Psoas muscle (tissue), 7 donors: ENCODE measurements at regions not wholly inside any gene's neighbourhood (a gene's known extent, or its start where the extent isn't known, plus 50 kb on each side); places are given as distances from the start of the nearest gene placed in this dataset.

Experiments used
- ATAC-seq, 4 donors: fragments of 200-7000 bp; cut with Tn5 transposase; one replicate each; pipeline ENCODE4 v1.9.1; 2020; ENCODE audit warnings: moderate library complexity in 3 of 4, mild to moderate bottlenecking in 2 of 4
- DNase-seq, 2 donors: peaks; one replicate each; pipeline ENCODE4 v3.0.0-alpha.2; 2020
- H3K27ac ChIP-seq: fragments of 200-600 bp; one replicate; pipeline ENCODE4 v1.8.0; 2022
- H3K27me3 ChIP-seq, 3 donors: fragments of 200-600 bp in 1 of 3; one replicate each; pipeline versions ENCODE4 v1.6.1 to v1.8.0; 2013 to 2022; ENCODE audit warnings: low read length in 2 of 3, mild to moderate bottlenecking in 2 of 3, moderate library complexity in 1 of 3; ENCODE audit not compliant: insufficient read depth in 3 of 3
- H3K36me3 ChIP-seq, 2 donors: fragments of 200-600 bp in 1 of 2; one replicate each; pipeline versions ENCODE4 v1.6.1 to v1.8.0; 2013 to 2022; ENCODE audit warnings: low read depth in 1 of 2, mild to moderate bottlenecking in 1 of 2, moderate library complexity in 1 of 2; ENCODE audit not compliant: insufficient read depth in 1 of 2
- H3K4me1 ChIP-seq: fragments of 200-600 bp; one replicate; pipeline ENCODE4 v1.8.0; 2022
- H3K4me3 ChIP-seq: fragments of 200-600 bp; one replicate; pipeline ENCODE4 v1.8.0; 2022; ENCODE audit warnings: mild to moderate bottlenecking
- H3K9me3 ChIP-seq: fragments of 200-600 bp; one replicate; pipeline ENCODE4 v1.8.0; 2022
- WGBS, 3 donors: extraction: QIAGEN DNeasy Blood & Tissue Kit; methylation state at CpG; one replicate each; pipeline versions ENCODE4 v1.1.6 to v1.1.7; 2013; 5-methylcytosine and 5-hydroxymethylcytosine counted together
- intact Hi-C, 2 donors: fragments of 100-400 bp; cut with DNase I; formaldehyde crosslinking; loops; one replicate each; pipeline versions ENCODE4 v1.11.0 to v1.14.2; 2022
- TF ChIP-seq, protein P1 (sequence below): fragments of 200-600 bp; IDR thresholded peaks from one replicate; pipeline ENCODE4 v1.8.0; 2022; ENCODE audit warnings: antibody characterized with exemption
- donor health status: healthy with polysubstance abuse.
- donor health status: DM: no; HTN: no; CAD: no; lungs with moderate emphysema.
- donor health status: Bipolar disorder and iron deficiency.
- donor health status: healthy.
- donor health status: DM: yes; HTN: yes; CAD: no.
- donor health status: DM: no; HTN: no; CAD: no.
- donor health status: DM: yes; HTN: yes; CAD: no.

DNA sequence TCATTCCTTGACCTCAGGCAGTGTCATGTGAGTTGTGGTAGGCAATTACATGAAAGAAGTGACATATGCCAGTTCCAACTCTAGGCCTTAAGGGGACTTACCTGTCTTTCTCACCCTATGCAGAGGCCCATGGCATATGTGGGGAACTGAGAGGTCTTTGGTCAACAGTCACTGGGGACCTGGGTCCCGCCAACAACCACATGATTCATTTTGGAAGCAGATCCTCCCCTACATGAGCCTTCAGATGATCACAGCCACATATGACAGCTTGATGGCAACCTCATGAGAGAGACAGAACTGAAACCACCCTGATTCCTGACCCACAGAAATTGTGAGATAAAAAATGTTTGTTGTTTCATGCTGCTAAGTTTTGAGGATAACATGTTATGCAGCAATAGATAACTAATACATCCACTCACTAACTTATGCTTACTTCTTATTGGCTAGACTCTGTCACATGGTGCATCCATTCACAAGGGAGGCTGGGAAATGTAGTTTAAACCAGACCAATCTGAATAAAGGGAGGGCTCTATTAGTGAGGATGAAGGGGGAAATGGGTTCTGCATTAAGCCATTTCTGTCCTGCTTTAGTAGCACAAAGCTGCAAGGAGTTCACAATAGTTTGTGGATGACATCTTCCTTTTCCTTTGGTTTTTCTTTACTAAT is 298.2 kb downstream of the HAPSTR1 start:
- no peak overlapping the region for H3K4me3 ChIP-seq
- DNase-seq: no peak
- no peaks in the 10 kb centered on the region for H3K27me3 ChIP-seq
- 80 to 95% (median 80%) methylated on average over 1 of the region's 1 CpG for WGBS, 3 donors
- no peaks in the 10 kb centered on the region for H3K9me3 ChIP-seq
- intact Hi-C loops: no loop called here
- no peak for ATAC-seq
- H3K4me1 ChIP-seq: no peaks in the 10 kb centered on the region
- TF ChIP-seq, protein P1, sequence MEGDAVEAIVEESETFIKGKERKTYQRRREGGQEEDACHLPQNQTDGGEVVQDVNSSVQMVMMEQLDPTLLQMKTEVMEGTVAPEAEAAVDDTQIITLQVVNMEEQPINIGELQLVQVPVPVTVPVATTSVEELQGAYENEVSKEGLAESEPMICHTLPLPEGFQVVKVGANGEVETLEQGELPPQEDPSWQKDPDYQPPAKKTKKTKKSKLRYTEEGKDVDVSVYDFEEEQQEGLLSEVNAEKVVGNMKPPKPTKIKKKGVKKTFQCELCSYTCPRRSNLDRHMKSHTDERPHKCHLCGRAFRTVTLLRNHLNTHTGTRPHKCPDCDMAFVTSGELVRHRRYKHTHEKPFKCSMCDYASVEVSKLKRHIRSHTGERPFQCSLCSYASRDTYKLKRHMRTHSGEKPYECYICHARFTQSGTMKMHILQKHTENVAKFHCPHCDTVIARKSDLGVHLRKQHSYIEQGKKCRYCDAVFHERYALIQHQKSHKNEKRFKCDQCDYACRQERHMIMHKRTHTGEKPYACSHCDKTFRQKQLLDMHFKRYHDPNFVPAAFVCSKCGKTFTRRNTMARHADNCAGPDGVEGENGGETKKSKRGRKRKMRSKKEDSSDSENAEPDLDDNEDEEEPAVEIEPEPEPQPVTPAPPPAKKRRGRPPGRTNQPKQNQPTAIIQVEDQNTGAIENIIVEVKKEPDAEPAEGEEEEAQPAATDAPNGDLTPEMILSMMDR: no peak
- no peak overlapping the region for H3K27ac ChIP-seq
- no peaks in the 10 kb centered on the region for H3K36me3 ChIP-seq

DNA sequence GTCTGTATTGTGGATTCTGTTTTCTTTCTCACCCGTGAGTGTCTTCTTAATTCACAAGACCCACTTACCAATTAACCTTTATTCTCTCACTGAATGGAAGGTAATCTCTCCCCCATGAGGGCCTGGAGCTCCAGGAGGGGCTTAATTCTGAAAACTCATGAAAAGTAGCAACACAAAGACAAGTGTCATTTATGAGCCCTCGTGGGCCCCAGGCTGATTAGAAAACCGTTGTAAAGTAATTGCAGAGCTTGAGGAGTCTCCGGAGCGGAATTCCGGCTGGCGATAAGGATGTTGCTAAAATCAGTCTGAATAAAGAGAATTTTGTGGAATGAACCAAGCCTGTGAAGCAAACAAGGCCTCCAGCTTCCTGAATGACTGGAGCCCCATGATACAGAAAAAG is 301.5 kb downstream of the HAPSTR1 start:
- no peak overlapping the region for H3K27ac ChIP-seq
- intact Hi-C loops: no loop called here
- H3K9me3 ChIP-seq: no peaks in the 10 kb centered on the region
- H3K27me3 ChIP-seq: no peaks in the 10 kb centered on the region
- no peak overlapping the region for H3K4me3 ChIP-seq
- no peaks in the 10 kb centered on the region for H3K4me1 ChIP-seq
- no peak for DNase-seq
- 56 to 61% (median 59%) methylated on average over 7 of the region's 7 CpGs for WGBS, 3 donors
- TF ChIP-seq, protein P1: no peak
- no peak for ATAC-seq
- H3K36me3 ChIP-seq: no peaks in the 10 kb centered on the region

DNA sequence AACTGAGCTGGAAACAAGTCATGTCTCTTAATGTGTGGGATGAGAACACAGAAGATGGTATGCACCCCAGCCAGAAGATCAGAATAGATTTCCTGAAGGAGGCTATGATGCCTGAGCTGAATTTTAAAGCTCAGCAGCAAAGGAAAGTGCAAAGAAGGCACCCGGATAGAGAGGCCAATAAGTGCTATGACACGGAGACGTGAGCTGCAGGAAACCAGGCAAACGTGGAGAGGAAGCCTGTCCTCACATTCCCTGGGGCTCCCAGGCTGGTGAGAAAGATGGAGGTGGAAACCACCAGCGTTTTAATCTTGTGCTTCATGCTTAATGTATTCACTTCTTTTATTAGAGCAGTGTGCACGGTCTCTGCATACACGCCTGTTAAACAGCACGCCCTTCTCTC is 302.1 kb downstream of the HAPSTR1 start:
- Histone ChIP-seq H3K4me3 (no peak overlapping the region), H3K36me3 (no peaks in the 10 kb centered on the region), H3K27me3 (no peaks in the 10 kb centered on the region), H3K27ac (no peak overlapping the region), H3K9me3 (peaks cover 4% of the 10 kb centered on the region), H3K4me1 (no peaks in the 10 kb centered on the region)
- intact Hi-C loops: no loop called here
- WGBS, 3 donors: 34 to 52% (median 38%) methylated on average over 8 of the region's 8 CpGs
- TF ChIP-seq, protein P1: no peak
- ATAC-seq (no peak), DNase-seq (no peak)

DNA sequence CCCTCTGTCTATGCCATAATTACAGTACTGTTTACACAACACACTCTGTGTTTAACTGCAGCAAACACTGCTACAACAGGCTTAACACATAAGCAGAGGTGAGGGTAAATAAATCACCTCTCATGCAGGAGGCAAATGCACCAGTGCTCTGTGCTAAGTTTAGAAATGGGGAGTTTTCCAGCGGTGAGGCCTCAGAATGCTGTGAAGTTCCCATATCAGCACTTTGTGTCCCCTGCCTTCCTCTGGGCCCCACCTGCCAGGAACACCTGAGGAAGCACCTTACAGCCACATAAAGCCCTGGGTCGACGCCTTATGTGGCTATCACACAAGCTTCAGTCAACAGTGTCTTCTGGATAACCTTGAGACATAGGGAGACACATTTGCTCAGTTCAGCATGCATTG is 304.5 kb downstream of the HAPSTR1 start:
- Histone ChIP-seq H3K4me1 (no peaks in the 10 kb centered on the region), H3K27ac (no peak overlapping the region), H3K27me3 (no peaks in the 10 kb centered on the region), H3K36me3 (no peaks in the 10 kb centered on the region), H3K4me3 (no peak overlapping the region), H3K9me3 (peaks cover 4% of the 10 kb centered on the region)
- WGBS, 3 donors: 50 to 74% (median 63%) methylated on average over 3 of the region's 3 CpGs
- TF ChIP-seq, protein P1: no peak
- ATAC-seq: no peak
- DNase-seq: no peak
- intact Hi-C loops: no loop called here

DNA sequence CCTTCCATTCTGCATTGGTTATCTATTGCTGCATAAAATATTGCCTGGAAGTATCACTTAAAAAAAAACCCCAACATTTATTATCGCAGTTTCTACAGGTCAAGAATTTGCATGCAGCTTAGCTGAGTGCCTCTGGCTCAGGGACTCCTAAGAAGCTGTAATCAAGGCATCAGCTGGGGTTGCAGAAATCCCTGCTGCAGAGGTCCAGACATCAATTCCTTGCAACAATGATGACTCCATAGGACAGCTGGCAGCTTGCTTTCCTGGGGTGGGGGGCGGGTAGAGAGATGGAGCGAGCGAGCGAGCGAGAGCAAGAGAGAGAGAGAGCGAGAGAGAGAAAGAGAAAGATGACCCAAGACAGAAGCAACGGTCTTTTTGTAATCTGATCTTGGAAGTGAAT is 308.1 kb downstream of the HAPSTR1 start:
- H3K9me3 ChIP-seq: peaks cover 4% of the 10 kb centered on the region
- ATAC-seq (no peak), DNase-seq (no peak)
- H3K27me3 ChIP-seq: no peaks in the 10 kb centered on the region
- H3K36me3 ChIP-seq: no peaks in the 10 kb centered on the region
- WGBS, 3 donors: 34 to 55% (median 40%) methylated on average over 8 of the region's 8 CpGs
- intact Hi-C loops: no loop called here
- H3K27ac ChIP-seq: no peak overlapping the region
- no peaks in the 10 kb centered on the region for H3K4me1 ChIP-seq
- no peak overlapping the region for H3K4me3 ChIP-seq
- TF ChIP-seq, protein P1: no peak
